NB4 (cell line): ENCODE measurements at regions not wholly inside any gene's neighbourhood (a gene's known extent, or its start where the extent isn't known, plus 50 kb on each side); places are given as distances from the start of the nearest gene placed in this dataset.

Experiments
- POLR2A ChIP-seq: IDR thresholded peaks from 2 replicates; pipeline ENCODE4 v1.6.1; 2011; ENCODE audit warnings: mild to moderate bottlenecking; ENCODE audit not compliant: insufficient read length; ENCODE audit errors: extremely low read depth
- TF ChIP-seq, protein P1 (sequence below): IDR thresholded peaks from 2 replicates; pipeline ENCODE4 v1.6.1; 2011; ENCODE audit warnings: low read depth, low read length
- TF ChIP-seq, protein P2 (sequence below): IDR thresholded peaks from one replicate; pipeline ENCODE4 v1.5.1; 2012; ENCODE audit warnings: low read depth, low read length

- TF ChIP-seq, protein P1, sequence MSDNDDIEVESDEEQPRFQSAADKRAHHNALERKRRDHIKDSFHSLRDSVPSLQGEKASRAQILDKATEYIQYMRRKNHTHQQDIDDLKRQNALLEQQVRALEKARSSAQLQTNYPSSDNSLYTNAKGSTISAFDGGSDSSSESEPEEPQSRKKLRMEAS, result no peak
- TF ChIP-seq, protein P2, sequence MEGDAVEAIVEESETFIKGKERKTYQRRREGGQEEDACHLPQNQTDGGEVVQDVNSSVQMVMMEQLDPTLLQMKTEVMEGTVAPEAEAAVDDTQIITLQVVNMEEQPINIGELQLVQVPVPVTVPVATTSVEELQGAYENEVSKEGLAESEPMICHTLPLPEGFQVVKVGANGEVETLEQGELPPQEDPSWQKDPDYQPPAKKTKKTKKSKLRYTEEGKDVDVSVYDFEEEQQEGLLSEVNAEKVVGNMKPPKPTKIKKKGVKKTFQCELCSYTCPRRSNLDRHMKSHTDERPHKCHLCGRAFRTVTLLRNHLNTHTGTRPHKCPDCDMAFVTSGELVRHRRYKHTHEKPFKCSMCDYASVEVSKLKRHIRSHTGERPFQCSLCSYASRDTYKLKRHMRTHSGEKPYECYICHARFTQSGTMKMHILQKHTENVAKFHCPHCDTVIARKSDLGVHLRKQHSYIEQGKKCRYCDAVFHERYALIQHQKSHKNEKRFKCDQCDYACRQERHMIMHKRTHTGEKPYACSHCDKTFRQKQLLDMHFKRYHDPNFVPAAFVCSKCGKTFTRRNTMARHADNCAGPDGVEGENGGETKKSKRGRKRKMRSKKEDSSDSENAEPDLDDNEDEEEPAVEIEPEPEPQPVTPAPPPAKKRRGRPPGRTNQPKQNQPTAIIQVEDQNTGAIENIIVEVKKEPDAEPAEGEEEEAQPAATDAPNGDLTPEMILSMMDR, result no peak
- TF ChIP-seq POLR2A, result no peak
Observed at GRCh38 chr4:33485111-33485510, 2759.2 kb downstream of the ARAP2 start.
